ENCODE measurements at regions not wholly inside any gene's neighbourhood (a gene's known extent, or its start where the extent isn't known, plus 50 kb on each side); places are given as distances from the start of the nearest gene placed in this dataset.

DNA sequence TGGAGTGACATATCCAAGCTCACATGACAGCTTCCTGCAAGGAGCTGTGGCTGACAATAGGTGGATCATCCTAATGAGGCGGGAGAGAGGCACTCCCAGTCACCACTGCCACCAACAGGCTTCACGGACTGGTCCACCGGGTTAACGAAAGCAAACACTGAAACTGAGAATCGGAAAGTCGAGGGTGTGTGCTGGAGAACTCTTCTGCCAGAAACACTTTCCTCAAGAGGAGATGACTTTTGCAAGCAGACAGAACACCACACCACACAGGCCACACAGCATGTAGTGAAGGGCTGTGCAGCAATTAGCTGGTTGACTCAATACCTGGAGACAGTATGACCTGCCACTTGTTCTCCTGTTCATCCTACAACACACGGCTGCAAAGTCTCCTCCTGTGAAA, 53.0 kb upstream of the DNAJA2 start:
- Histone ChIP-seq H3K27ac (ENCODE audit: low read depth) (no peak overlapping the region), H3K4me3 (no peak overlapping the region), H3K27me3 (ENCODE audit: insufficient read depth) (no peaks in the 10 kb centered on the region), H3K4me2 (no peak overlapping the region), H2AFZ (peak overlapping the region; percentile 63; the same call in 1 of the 2 replicates), H3K9me2 (ENCODE audit: insufficient read depth) (no peaks in the 10 kb centered on the region), H3K36me3 (ENCODE audit: insufficient read depth) (no peaks in the 10 kb centered on the region), H3K4me1 (ENCODE audit: insufficient read depth) (no peaks in the 10 kb centered on the region), H3F3A (replicated peaks; ENCODE audit: low read depth) (no peaks in the 10 kb centered on the region), H4K20me1 (replicated peaks; ENCODE audit: insufficient read depth) (no peaks in the 10 kb centered on the region), H3K79me2 (replicated peaks; ENCODE audit: insufficient read depth) (no peaks in the 10 kb centered on the region)
- ATAC-seq (no peak; the same call in 1 of the 3 replicates), DNase-seq (ENCODE audit: low spot score) (no peak)
- Mint-ChIP-seq H3K36me3 (ENCODE audit: low read depth) (no peaks in the 10 kb centered on the region), H3K4me3 (no peak overlapping the region), H3K27ac (no peak overlapping the region), H3K27me3 (ENCODE audit: insufficient read depth, low read depth, poor library complexity) (peaks cover 8% of the 10 kb centered on the region), H3K9me3 (no peaks in the 10 kb centered on the region; the same call in 2 of the 3 replicates), H3K4me1 (0 out of 3 replicates have a peak, but pooled peaks cover 3% of the 10 kb centered on the region)
- TF ChIP-seq EZH2phosphoT487 (IDR thresholded peaks at IDR 0.05; ENCODE audit: unreplicated experiment), result no peak
- TF ChIP-seq JUNB (IDR thresholded peaks at IDR 0.05; ENCODE audit: unreplicated experiment), result no peak
- TF ChIP-seq, protein P1, sequence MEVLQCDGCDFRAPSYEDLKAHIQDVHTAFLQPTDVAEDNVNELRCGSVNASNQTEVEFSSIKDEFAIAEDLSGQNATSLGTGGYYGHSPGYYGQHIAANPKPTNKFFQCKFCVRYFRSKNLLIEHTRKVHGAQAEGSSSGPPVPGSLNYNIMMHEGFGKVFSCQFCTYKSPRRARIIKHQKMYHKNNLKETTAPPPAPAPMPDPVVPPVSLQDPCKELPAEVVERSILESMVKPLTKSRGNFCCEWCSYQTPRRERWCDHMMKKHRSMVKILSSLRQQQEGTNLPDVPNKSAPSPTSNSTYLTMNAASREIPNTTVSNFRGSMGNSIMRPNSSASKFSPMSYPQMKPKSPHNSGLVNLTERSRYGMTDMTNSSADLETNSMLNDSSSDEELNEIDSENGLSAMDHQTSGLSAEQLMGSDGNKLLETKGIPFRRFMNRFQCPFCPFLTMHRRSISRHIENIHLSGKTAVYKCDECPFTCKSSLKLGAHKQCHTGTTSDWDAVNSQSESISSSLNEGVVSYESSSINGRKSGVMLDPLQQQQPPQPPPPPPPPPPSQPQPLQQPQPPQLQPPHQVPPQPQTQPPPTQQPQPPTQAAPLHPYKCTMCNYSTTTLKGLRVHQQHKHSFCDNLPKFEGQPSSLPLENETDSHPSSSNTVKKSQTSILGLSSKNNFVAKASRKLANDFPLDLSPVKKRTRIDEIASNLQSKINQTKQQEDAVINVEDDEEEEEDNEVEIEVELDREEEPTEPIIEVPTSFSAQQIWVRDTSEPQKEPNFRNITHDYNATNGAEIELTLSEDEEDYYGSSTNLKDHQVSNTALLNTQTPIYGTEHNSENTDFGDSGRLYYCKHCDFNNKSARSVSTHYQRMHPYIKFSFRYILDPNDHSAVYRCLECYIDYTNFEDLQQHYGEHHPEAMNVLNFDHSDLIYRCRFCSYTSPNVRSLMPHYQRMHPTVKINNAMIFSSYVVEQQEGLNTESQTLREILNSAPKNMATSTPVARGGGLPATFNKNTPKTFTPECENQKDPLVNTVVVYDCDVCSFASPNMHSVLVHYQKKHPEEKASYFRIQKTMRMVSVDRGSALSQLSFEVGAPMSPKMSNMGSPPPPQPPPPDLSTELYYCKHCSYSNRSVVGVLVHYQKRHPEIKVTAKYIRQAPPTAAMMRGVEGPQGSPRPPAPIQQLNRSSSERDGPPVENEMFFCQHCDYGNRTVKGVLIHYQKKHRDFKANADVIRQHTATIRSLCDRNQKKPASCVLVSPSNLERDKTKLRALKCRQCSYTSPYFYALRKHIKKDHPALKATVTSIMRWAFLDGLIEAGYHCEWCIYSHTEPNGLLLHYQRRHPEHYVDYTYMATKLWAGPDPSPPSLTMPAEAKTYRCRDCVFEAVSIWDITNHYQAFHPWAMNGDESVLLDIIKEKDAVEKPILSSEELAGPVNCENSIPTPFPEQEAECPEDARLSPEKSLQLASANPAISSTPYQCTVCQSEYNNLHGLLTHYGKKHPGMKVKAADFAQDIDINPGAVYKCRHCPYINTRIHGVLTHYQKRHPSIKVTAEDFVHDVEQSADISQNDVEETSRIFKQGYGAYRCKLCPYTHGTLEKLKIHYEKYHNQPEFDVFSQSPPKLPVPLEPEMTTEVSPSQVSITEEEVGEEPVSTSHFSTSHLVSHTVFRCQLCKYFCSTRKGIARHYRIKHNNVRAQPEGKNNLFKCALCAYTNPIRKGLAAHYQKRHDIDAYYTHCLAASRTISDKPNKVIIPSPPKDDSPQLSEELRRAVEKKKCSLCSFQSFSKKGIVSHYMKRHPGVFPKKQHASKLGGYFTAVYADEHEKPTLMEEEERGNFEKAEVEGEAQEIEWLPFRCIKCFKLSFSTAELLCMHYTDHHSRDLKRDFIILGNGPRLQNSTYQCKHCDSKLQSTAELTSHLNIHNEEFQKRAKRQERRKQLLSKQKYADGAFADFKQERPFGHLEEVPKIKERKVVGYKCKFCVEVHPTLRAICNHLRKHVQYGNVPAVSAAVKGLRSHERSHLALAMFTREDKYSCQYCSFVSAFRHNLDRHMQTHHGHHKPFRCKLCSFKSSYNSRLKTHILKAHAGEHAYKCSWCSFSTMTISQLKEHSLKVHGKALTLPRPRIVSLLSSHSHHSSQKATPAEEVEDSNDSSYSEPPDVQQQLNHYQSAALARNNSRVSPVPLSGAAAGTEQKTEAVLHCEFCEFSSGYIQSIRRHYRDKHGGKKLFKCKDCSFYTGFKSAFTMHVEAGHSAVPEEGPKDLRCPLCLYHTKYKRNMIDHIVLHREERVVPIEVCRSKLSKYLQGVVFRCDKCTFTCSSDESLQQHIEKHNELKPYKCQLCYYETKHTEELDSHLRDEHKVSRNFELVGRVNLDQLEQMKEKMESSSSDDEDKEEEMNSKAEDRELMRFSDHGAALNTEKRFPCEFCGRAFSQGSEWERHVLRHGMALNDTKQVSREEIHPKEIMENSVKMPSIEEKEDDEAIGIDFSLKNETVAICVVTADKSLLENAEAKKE (CRISPR knock-in tag; IDR thresholded peaks at IDR 0.05), result no peak
- TF ChIP-seq, protein P2, sequence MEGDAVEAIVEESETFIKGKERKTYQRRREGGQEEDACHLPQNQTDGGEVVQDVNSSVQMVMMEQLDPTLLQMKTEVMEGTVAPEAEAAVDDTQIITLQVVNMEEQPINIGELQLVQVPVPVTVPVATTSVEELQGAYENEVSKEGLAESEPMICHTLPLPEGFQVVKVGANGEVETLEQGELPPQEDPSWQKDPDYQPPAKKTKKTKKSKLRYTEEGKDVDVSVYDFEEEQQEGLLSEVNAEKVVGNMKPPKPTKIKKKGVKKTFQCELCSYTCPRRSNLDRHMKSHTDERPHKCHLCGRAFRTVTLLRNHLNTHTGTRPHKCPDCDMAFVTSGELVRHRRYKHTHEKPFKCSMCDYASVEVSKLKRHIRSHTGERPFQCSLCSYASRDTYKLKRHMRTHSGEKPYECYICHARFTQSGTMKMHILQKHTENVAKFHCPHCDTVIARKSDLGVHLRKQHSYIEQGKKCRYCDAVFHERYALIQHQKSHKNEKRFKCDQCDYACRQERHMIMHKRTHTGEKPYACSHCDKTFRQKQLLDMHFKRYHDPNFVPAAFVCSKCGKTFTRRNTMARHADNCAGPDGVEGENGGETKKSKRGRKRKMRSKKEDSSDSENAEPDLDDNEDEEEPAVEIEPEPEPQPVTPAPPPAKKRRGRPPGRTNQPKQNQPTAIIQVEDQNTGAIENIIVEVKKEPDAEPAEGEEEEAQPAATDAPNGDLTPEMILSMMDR (conservative IDR thresholded peaks at IDR 0.05; ENCODE audit: low read depth in 2 of 2), result no peak
- no peak for TF ChIP-seq POLR2AphosphoS5 (IDR thresholded peaks at IDR 0.05; ENCODE audit: low read depth)
- TF ChIP-seq EZH2 (IDR thresholded peaks at IDR 0.05; ENCODE audit: low read depth, unreplicated experiment), result no peak
- no peak for TF ChIP-seq STAT1 (IDR thresholded peaks at IDR 0.05; ENCODE audit: unreplicated experiment)
- TF ChIP-seq CREB1 (CRISPR knock-in tag; IDR thresholded peaks at IDR 0.05; ENCODE audit: low read depth), result no peak
- TF ChIP-seq, protein P3, sequence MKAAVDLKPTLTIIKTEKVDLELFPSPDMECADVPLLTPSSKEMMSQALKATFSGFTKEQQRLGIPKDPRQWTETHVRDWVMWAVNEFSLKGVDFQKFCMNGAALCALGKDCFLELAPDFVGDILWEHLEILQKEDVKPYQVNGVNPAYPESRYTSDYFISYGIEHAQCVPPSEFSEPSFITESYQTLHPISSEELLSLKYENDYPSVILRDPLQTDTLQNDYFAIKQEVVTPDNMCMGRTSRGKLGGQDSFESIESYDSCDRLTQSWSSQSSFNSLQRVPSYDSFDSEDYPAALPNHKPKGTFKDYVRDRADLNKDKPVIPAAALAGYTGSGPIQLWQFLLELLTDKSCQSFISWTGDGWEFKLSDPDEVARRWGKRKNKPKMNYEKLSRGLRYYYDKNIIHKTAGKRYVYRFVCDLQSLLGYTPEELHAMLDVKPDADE (IDR thresholded peaks at IDR 0.05), result no peak
- TF ChIP-seq ZNF331 (CRISPR knock-in tag; IDR thresholded peaks at IDR 0.05; ENCODE audit: low read depth), result no peak
- TF ChIP-seq NANOG (IDR thresholded peaks at IDR 0.05; ENCODE audit: borderline replicate concordance), result no peak
- no peak for TF ChIP-seq ZNF114 (CRISPR knock-in tag; IDR thresholded peaks at IDR 0.05)
- TF ChIP-seq, protein P4, sequence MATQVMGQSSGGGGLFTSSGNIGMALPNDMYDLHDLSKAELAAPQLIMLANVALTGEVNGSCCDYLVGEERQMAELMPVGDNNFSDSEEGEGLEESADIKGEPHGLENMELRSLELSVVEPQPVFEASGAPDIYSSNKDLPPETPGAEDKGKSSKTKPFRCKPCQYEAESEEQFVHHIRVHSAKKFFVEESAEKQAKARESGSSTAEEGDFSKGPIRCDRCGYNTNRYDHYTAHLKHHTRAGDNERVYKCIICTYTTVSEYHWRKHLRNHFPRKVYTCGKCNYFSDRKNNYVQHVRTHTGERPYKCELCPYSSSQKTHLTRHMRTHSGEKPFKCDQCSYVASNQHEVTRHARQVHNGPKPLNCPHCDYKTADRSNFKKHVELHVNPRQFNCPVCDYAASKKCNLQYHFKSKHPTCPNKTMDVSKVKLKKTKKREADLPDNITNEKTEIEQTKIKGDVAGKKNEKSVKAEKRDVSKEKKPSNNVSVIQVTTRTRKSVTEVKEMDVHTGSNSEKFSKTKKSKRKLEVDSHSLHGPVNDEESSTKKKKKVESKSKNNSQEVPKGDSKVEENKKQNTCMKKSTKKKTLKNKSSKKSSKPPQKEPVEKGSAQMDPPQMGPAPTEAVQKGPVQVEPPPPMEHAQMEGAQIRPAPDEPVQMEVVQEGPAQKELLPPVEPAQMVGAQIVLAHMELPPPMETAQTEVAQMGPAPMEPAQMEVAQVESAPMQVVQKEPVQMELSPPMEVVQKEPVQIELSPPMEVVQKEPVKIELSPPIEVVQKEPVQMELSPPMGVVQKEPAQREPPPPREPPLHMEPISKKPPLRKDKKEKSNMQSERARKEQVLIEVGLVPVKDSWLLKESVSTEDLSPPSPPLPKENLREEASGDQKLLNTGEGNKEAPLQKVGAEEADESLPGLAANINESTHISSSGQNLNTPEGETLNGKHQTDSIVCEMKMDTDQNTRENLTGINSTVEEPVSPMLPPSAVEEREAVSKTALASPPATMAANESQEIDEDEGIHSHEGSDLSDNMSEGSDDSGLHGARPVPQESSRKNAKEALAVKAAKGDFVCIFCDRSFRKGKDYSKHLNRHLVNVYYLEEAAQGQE (IDR thresholded peaks at IDR 0.05; ENCODE audit: unreplicated experiment), result no peak
